ENCODE measurements at regions not wholly inside any gene's neighbourhood (a gene's known extent, or its start where the extent isn't known, plus 50 kb on each side); places are given as distances from the start of the nearest gene placed in this dataset.

DNA sequence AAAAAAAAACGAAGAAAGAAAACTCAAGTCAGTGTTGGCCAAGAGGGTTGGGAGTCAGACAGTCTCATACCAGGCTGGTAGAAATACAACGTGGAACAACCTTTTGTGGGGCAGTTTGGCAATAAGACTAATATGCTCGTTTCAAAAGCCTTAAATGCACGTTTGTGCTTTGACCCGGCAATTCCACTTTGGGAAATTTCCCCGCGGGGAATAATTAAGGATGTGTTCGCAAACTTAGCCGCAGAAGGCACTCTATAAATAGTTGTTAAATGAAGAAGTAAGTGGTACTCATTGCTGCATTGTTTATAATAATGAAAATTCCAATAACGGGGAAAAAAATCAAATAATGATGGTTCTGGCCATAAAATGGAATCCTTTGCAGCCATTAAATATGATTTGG lies 664.8 kb upstream of the EEF2KMT start:
- TF ChIP-seq ZNF274 (IDR thresholded peaks at IDR 0.05; ENCODE audit: low read depth, low read length) (no peak), YY1 (IDR thresholded peaks at IDR 0.05; ENCODE audit: extremely low read depth, insufficient replicate concordance, low read depth, low read length) (no peak), RAD21 (IDR thresholded peaks at IDR 0.05; ENCODE audit: low read depth) (no peak), JUND (IDR thresholded peaks at IDR 0.05) (no peak), POLR2A (IDR thresholded peaks at IDR 0.05; ENCODE audit: borderline replicate concordance, extremely low read depth, insufficient read depth, insufficient read length) (no peak)
